Gastrocnemius medialis (tissue), 4 donors: ENCODE measurements at regions not wholly inside any gene's neighbourhood (a gene's known extent, or its start where the extent isn't known, plus 50 kb on each side); places are given as distances from the start of the nearest gene placed in this dataset.

Experiments used
- CTCF ChIP-seq, 5 experiments: fragments of 450-650 bp in 3 of 5; fragments of 200-600 bp in 2 of 5; sonication (generic) in 2 of 5; IDR thresholded peaks in 4 of 5; conservative IDR thresholded peaks in 1 of 5; 1 replicate in 4 of 5; 2 replicates in 1 of 5; pipeline ENCODE4 v1.5.1; 2016 to 2019; ENCODE audit warnings: antibody characterized with exemption in 5 of 5, mild to moderate bottlenecking in 3 of 5, moderate library complexity in 3 of 5
- POLR2A ChIP-seq, 2 donors: fragments of 450-650 bp; IDR thresholded peaks; one replicate each; pipeline ENCODE4 v1.6.1; 2017; ENCODE audit warnings: antibody characterized with exemption in 2 of 2, mild to moderate bottlenecking in 2 of 2, moderate library complexity in 2 of 2

- TF ChIP-seq CTCF (IDR thresholded peaks at IDR 0.05 in 4 of 5, conservative IDR thresholded peaks at IDR 0.05 in 1 of 5), result no peak
- no peak for TF ChIP-seq POLR2A (IDR thresholded peaks at IDR 0.05)
These were observed 129.3 kb upstream of the TOP1 start for GRCh38 chr20:40899344-40899743.
